Smooth muscle cell of the brain vasculature (primary cell): ENCODE measurements at regions not wholly inside any gene's neighbourhood (a gene's known extent, or its start where the extent isn't known, plus 50 kb on each side); places are given as distances from the start of the nearest gene placed in this dataset.
"Not testable (repeated sequence)": the region's sequence is repeated elsewhere in the genome, so short reads cannot be mapped to it uniquely, and the experiment has no call there.

Source experiments
- DNase-seq: peaks from one replicate; pipeline ENCODE4 v3.0.0-alpha.2; 2012; ENCODE audit warnings: low read depth, low spot score

DNA sequence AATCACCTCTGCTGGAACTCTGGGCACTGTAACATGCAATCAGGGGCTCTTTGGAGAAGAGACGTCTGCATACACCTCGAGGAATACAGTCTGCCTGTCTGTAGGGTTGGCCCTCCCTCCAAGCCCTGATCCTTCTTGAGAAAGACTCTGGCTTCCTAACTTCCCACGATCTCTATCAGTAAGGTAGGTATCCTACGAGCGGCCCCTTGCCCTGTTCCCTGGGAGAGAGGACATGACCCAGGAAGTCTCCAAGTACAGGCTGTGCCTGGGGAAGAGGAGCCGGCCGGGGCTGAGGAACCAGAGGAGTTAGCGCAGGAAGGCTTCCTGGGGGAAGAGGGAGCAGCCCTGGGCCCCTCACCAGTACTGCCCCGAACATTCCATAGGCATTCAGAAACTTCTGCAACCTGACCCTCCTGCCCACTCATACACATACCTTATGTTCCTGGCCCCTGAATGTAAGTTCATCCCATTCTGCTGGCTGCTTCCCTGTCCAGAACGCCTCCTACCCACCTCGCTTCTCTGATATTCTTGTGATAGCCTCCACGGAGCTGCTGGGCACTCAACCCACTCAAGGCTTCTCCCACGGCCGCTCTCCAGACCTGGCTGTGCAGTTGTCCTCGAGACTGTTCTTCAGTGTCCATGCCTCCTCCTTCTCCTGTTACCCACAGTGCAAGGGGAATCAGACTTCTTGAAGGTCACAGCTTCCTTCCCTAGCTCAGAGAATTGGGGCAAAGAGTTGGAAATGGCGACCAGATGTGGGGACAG is 116.1 kb downstream of the CYP26B1 start:
- no peak for DNase-seq

DNA sequence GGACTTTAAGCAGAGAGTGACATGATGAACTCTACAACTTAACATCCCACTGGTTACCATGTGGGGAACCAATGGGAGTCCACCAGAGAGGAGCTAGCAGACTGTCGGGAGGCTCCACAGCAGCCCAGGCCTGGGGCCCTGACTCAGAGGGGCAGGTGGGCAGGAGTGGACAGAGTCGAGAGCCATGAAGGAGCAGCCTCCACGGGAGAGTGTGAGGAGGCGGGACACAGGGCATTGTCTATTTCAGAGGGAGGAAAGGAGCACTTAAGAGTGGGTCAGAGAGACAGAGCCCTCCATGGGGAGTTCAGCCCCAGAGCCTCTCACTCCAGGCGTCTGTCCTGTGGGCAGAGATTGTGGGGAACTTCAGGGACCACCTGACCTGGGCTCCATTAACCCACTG is 118.7 kb downstream of the CYP26B1 start:
- no peak for DNase-seq

- DNase-seq, result no peak
These were observed 119.2 kb downstream of the CYP26B1 start for GRCh38 chr2:72028351-72028995.

DNA sequence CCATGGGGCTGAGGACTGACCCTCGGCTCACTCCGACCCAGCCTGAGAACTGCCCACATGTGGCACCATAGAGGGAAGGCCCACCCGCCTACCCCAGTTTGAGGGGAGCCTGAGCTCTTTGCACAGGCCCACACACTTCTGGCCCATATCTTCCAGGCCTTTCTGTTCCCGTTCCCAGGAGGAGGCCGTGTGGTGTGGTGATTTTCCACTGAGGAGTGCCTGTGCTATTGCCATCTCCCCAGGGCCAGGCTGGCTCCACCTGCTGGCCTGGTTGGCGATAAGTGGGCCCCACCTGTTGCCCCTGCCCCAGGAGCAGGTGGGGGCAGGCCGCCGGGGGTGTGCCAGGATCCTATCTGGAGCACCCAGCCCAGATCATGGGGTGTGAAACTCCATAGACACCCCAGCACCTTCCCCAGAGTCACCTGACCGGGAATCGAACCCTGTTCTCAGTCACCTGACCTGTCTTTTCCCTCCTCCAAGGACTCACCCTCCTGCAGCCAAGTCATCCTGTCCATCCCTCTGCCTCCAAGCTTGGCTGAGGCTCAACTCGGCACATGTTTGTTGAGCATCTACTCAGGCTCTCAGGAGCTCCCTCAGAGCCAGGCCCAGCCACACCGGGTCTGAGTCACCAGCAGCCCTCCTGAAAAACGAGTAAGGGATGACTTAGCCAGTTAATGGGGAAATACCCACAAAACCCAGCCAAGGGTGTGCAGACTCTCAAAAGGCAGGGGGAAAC is 120.1 kb downstream of the CYP26B1 start:
- DNase-seq, result no peak

DNA sequence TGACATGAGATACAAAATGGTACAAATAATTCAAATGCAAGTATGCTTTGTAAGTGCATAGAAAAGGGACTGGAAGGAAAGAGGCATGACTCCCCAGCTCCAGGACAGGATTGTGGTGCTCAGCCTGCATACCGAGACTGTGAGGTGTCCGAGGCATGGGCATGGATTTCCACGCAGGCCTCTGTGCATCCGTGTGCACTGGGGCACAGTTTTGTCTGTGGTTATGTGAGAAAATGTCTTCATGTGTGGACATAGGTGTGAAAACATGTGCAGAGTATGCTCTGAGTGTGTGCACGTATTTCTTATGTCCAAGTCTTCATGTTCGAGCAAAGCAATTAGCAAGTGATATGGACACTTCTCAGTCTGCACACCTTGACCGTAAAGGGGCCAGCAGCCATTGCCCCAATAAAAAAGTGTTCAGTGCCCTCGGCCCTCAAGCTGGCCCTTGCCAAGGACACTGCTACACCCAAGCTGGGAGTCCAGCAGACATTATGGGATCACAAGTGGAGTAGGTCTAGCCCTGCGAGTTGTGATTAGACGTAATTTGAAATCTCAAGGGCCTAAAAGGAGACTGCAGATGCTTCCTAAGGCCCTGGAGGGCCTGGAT is 120.7 kb downstream of the CYP26B1 start:
- no peak for DNase-seq

GRCh38 chr2:72024451-72025175 is 123.0 kb downstream of the CYP26B1 start:
- no peak for DNase-seq

GRCh38 chr2:72023678-72024390 is 123.8 kb downstream of the CYP26B1 start:
- DNase-seq, result no peak

GRCh38 chr2:72021371-72021770 is 126.3 kb downstream of the CYP26B1 start:
- not testable (repeated sequence) for DNase-seq

GRCh38 chr2:72015266-72015665 is 132.4 kb downstream of the CYP26B1 start:
- no peak for DNase-seq

GRCh38 chr2:72014831-72015230 is 132.8 kb downstream of the CYP26B1 start:
- no peak for DNase-seq

DNA sequence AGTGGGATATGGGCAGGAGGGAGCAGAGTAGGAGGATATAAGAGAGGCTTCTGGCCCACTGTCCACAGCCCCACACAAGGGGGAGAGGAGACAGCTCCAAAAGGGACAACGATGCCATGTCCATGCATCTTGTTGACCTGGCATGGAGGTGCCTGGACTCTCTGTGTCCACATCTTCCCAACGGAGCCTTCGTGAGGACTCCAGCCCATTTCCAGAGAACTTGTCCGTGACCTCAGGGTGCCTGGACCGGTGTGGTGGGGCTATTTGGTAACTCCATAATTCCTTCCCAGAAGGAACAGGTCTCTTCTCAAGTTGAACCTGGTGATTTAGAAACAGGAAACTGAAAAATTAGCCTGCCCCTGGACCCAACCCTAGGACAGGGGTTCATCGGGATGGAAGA is 133.9 kb downstream of the CYP26B1 start:
- no peak for DNase-seq

DNA sequence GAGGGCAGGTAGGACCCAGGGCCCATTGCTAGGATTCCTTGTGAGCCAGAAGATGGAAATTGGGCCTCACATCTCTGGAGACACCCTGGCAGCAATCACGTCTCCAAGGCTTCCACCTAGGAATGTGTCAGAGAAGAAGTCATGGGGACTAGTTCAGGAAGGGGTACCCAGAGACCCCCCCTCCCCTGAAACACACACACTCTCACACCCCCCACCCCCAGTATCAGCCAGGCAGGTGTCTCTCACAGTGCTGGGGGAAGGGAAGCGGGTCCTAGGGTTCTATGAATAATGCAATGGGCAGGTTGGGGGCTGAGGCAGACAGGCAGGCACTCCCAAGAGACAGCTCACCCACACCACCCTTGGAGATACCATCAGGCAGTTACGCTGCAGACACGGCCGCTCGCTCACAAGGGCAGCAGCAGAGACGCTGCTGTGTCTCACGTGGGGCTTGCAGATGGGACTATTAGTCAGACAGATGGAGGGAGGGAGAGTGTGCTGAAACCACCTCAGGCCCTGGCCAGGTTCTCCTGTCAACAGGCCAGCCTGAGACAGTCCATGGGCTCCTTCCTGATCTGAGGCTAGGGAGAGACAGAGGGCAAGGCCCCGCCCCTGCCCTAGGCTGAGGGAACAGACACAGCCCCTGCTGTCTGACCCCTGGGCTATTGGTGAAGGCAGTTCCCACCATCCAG is 134.6 kb downstream of the CYP26B1 start:
- DNase-seq, result no peak

DNA sequence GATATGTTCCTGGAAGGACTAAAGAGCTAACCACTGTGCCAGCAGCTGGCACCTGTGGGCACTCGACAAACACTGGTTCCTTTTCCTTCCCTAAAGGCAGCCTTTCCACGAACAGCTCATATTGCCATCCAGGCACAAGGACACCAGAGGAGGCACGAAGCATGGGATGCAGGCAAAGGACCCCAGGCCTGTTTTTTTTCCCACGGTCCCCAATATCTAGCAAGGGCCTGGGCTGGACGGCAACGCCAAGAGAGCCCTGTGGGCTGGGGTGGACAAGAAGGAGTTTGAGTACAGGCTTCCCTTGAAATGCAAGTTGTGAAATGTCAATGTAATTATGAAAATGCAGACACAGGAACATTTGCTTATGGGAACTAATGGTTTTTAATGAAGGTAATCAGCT is 135.9 kb downstream of the CYP26B1 start:
- DNase-seq, result no peak

DNA sequence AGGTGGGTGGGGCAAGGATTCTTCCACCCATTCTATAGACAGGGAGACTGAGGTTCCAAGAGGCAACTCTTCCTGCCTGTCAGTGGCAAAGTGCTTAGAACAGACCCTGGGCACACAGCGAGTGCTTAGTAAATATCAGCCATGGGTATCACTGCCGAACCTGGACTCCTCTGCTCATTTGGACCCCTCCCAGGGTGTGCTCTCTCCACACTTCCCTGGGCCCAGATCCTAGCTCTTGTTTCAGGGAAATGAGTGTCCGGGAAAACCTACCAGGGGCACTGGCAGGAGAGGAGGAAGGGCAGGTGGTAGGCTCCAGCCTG is 136.3 kb downstream of the CYP26B1 start:
- no peak for DNase-seq

GRCh38 chr2:72010647-72011369 is 136.9 kb downstream of the CYP26B1 start:
- DNase-seq, result no peak

- no peak for DNase-seq
These were observed 139.1 kb downstream of the CYP26B1 start for GRCh38 chr2:72008608-72009007.

DNA sequence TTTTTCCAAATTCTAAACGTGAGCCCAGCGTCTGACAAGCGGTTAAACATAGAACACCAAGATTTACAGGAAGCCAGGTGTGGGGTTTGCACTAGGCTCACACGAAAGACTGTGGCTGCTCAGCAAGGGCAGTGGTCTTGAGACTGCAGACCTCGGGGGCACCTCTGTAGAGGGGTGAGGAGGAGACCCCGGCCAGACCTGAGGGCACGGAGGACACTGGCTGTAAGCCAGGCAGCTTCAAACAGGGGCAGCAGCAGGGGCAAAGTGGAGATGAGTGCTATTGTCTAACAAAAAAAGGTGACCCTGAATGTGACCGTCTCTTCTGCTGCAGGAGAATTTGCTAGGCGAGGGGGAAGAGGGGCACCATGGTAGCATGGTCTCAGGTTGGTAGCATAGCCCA is 140.3 kb downstream of the CYP26B1 start:
- no peak for DNase-seq

- DNase-seq, result no peak
These were observed 141.4 kb downstream of the CYP26B1 start for GRCh38 chr2:72006188-72006736.

DNA sequence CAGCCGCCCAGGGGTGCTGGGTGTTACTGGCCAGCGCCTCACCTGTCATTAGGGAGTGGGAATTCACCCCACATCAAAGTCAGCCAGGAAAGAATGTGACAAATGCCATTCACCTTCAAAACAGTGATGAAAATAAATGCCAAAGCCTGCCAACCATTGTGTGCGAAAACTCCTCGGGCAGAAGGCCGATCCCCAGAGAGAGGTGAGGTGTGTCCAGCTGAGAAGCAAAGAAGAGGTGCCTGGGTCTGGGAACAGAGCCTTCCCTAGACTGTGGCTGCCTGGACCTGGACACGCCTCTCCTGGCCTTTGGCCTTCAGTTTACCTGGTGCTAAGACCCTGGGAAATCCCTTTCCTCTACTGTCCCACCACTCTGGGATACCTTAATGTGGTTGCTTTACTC is 142.7 kb downstream of the CYP26B1 start:
- DNase-seq, result no peak
